OCI-LY1 (cell line): ENCODE measurements at regions not wholly inside any gene's neighbourhood (a gene's known extent, or its start where the extent isn't known, plus 50 kb on each side); places are given as distances from the start of the nearest gene placed in this dataset.

Source experiments
- CTCF ChIP-seq: fragments of 200-600 bp; sonication (generic), shearing (Covaris generic); IDR thresholded peaks from 2 replicates; pipeline ENCODE4 v1.5.1; 2017; ENCODE audit warnings: mild to moderate bottlenecking, antibody characterized with exemption, low read length, moderate library complexity, mixed read lengths
- EZH2 ChIP-seq: fragments of 200-600 bp; sonication (generic), shearing (Covaris generic); IDR thresholded peaks from 2 replicates; pipeline ENCODE4 v1.8.0; 2017; ENCODE audit warnings: borderline replicate concordance, mixed run types, mild to moderate bottlenecking, antibody characterized with exemption, low read length, moderate library complexity, mixed read lengths

DNA sequence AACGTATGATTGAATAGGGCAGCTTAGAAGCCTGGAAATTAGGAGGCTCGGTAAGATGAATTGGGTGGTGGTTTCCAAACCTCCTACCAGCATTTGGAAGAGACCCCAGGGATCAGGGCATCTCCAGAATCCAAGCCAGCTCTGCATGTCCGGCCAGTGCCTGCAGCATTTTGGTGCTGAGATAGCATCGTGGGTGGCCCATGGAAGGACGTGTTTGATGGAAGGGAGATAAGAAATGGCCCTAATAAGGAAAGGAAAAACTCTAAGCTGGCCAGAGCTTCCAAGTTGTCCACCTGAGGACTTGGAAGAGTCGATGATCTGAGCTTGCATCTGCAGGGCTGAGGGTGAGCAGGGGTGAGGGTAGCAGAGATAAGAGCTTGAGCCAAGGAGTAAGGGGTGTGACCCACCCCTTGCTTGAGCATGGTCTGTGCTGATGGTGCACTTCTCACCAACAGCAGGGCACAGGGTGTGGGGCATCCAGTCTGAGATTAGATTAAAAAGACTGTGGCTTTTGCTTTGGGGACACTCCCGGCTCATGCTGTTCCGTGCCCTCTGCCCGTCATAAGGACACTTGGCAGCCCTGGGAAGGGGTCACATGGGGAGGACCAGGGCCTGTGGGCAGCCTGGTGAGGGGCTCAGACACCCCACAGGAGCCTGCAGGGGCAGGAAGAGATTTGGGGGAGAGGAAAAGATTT is 213.2 kb downstream of the ERMARD start:
- TF ChIP-seq CTCF (no peak), EZH2 (no peak)
